HuH-7 (cell line): ENCODE measurements at regions not wholly inside any gene's neighbourhood (a gene's known extent, or its start where the extent isn't known, plus 50 kb on each side); places are given as distances from the start of the nearest gene placed in this dataset.
"Not testable (repeated sequence)": the region's sequence is repeated elsewhere in the genome, so short reads cannot be mapped to it uniquely, and the experiment has no call there.

Experiments
- DNase-seq: peaks from one replicate; pipeline ENCODE4 v3.0.0; 2011; ENCODE audit warnings: low spot score

- DNase-seq = no peak
These were observed 310.7 kb upstream of the NCAM1 start for GRCh38 chr11:112650527-112650926.

GRCh38 chr11:112651386-112651785 lies 309.8 kb upstream of the NCAM1 start:
- DNase-seq = no peak

GRCh38 chr11:112652786-112653390 lies 308.3 kb upstream of the NCAM1 start:
- no peak for DNase-seq

- DNase-seq = no peak
These were observed 305.8 kb upstream of the NCAM1 start for GRCh38 chr11:112655371-112655770.

- no peak for DNase-seq
These were observed 304.3 kb upstream of the NCAM1 start for GRCh38 chr11:112656772-112657428.

- no peak for DNase-seq
These were observed 302.8 kb upstream of the NCAM1 start for GRCh38 chr11:112658431-112658878.

- DNase-seq = no peak
These were observed 300.1 kb upstream of the NCAM1 start for GRCh38 chr11:112661146-112661545.

GRCh38 chr11:112661571-112661970 lies 299.6 kb upstream of the NCAM1 start:
- no peak for DNase-seq

- DNase-seq = no peak
These were observed 298.7 kb upstream of the NCAM1 start for GRCh38 chr11:112662554-112662953.

GRCh38 chr11:112663947-112664634 lies 297.1 kb upstream of the NCAM1 start:
- no peak for DNase-seq

- no peak for DNase-seq
These were observed 295.9 kb upstream of the NCAM1 start for GRCh38 chr11:112665291-112665690.

- DNase-seq = no peak
These were observed 295.0 kb upstream of the NCAM1 start for GRCh38 chr11:112666253-112666652.

GRCh38 chr11:112670806-112671570 lies 290.2 kb upstream of the NCAM1 start:
- DNase-seq = no peak

GRCh38 chr11:112673401-112673800 lies 287.8 kb upstream of the NCAM1 start:
- DNase-seq = not testable (repeated sequence)

- no peak for DNase-seq
These were observed 276.1 kb upstream of the NCAM1 start for GRCh38 chr11:112685111-112685510.

GRCh38 chr11:112689851-112690250 lies 271.4 kb upstream of the NCAM1 start:
- no peak for DNase-seq

- DNase-seq = no peak
These were observed 267.4 kb upstream of the NCAM1 start for GRCh38 chr11:112693781-112694180.

- no peak for DNase-seq
These were observed 267.0 kb upstream of the NCAM1 start for GRCh38 chr11:112694245-112694644.

- DNase-seq = no peak
These were observed 266.4 kb upstream of the NCAM1 start for GRCh38 chr11:112694813-112695212.

- DNase-seq = no peak
These were observed 263.6 kb upstream of the NCAM1 start for GRCh38 chr11:112697391-112698178.

- DNase-seq = no peak
These were observed 256.1 kb upstream of the NCAM1 start for GRCh38 chr11:112705148-112705547.

GRCh38 chr11:112706863-112707262 lies 254.4 kb upstream of the NCAM1 start:
- no peak for DNase-seq
